Kasumi-1 (cell line): ENCODE measurements at regions not wholly inside any gene's neighbourhood (a gene's known extent, or its start where the extent isn't known, plus 50 kb on each side); places are given as distances from the start of the nearest gene placed in this dataset.

ENCODE experiments used
- DNase-seq, 2 experiments: peaks; one replicate each; lab custom pipeline; 2025; lab: John Stamatoyannopoulos, UW

DNA sequence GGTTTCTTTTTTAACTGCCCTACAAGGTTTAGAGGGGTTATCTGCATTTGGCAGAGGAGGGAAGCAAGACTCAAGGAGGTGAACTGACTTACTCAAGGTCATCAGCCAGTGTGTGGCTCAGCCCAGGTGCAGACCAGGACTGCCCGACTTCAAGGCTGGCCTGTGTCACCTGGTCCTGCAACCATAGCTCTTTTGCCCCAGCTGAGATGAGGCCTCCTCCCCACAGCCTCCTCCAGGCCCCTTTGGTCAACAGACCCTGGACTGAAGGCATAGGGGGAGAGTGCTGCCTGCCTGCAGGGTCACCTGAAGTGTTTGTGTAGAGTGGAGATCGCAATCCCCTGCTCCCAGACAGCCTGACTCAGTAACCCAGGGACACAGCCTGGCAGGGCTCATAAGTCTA lies 168.5 kb upstream of the GLI2 start:
- DNase-seq, result no peak

GRCh38 chr2:120568089-120568974 lies 167.3 kb upstream of the GLI2 start:
- no peak for DNase-seq

DNA sequence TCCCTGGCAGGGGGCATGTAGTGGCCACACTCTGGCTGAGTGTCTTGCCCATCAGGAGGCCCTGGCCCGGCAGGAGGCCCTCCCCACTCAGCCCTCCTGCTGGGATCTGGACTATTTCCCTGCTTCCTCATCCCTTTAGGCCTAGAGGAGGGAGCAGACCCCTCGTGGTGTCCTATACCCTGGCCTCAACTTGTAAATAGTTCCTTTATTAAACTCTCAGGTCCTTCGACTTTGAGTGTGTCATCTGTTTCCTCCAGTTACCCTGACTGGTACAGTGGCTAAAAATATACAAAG lies 166.7 kb upstream of the GLI2 start:
- DNase-seq, result no peak

DNA sequence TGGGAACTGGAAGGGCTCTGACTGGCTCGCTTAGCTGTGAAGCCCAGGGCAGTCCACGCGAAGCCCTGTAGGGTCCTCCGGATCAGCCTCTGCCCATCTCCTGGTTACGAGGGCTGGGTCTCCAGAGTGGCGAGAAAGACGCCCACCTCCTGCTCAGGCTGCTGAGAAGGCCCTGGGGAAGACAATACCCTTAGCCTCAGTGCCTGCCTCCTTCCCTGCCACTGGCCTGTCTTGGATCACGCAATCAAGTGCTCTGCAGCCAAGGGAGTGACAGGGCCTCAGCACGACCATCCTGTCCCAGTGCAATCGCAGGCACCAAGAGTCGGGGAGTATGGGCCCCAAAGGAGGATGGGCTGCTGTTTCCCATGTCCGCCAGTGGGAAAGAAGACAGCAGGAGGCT lies 165.7 kb upstream of the GLI2 start:
- no peak for DNase-seq

GRCh38 chr2:120570546-120570945 lies 165.1 kb upstream of the GLI2 start:
- no peak for DNase-seq

- no peak for DNase-seq
Measured at GRCh38 chr2:120571015-120571728, 164.5 kb upstream of the GLI2 start.

DNA sequence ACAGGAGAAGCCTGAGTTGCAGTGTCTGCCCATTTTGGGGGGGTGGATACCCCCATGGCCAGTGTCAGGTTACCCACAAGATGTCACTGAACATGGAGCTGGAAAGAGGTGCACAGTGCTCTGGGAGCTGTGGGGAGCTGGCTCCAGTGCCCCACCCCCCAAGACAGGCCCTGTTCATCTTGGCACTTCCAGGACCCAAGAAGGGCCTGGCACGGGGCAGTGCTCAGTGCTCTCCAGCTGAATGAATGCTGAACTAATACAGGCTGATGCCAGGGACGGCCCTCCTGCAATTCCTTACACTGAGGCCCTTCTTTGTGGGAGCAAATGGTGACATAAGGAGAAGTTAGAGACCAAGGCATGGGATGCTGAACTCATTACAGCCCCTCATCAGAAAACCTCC lies 163.4 kb upstream of the GLI2 start:
- DNase-seq, result no peak

GRCh38 chr2:120574620-120575019 lies 161.0 kb upstream of the GLI2 start:
- no peak for DNase-seq

- DNase-seq, result no peak
Measured at GRCh38 chr2:120575966-120576365, 159.7 kb upstream of the GLI2 start.

DNA sequence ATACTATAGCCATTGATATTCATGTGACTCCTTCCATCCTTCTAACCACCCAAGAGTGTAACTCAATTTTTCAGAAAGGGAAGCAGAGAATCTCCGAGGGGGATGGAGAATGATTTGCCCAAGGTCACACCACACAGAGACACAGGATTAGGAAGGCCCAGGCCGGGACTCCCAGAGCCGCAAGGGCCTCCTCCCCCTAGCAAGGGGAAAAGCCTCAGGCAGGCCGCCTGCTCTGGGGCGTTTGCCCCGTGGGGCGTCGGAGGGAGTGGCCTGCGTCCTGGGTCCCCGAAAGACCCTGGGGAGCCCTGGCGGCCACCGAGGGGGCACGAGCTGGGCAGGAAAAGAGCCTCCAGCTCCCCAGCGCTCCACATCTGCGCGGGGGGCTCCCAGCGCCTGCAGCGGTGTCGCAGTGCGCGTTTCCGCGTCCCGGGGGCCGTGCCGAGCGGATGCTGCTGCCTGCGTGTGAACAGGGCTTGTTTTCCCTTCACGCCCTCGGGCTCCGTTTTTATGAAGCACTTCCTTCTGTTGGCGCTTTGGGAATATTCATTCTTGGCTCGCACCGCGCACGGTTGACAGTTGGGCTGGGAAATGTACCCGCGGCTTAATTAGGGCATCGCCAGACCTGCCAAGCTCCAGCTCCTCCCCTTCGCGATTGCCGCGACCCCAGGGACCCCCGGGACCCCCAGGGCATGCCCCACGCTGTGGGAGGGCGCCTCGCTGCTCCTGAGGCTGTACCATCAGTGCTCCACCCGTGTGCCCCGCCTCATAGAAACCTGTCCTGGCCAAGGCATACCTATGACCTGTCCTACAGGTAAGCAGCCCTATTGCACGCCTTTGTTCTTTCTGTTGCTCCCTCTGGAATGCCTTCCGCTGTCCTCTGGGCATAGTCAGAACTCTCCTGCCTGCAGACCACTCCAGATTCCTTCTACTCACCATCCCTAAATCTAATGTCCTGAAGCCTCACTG lies 158.9 kb upstream of the GLI2 start:
- DNase-seq, result no peak

GRCh38 chr2:120577721-120578295 lies 157.9 kb upstream of the GLI2 start:
- DNase-seq, result no peak

GRCh38 chr2:120578576-120579352 lies 156.9 kb upstream of the GLI2 start:
- DNase-seq, result no peak

DNA sequence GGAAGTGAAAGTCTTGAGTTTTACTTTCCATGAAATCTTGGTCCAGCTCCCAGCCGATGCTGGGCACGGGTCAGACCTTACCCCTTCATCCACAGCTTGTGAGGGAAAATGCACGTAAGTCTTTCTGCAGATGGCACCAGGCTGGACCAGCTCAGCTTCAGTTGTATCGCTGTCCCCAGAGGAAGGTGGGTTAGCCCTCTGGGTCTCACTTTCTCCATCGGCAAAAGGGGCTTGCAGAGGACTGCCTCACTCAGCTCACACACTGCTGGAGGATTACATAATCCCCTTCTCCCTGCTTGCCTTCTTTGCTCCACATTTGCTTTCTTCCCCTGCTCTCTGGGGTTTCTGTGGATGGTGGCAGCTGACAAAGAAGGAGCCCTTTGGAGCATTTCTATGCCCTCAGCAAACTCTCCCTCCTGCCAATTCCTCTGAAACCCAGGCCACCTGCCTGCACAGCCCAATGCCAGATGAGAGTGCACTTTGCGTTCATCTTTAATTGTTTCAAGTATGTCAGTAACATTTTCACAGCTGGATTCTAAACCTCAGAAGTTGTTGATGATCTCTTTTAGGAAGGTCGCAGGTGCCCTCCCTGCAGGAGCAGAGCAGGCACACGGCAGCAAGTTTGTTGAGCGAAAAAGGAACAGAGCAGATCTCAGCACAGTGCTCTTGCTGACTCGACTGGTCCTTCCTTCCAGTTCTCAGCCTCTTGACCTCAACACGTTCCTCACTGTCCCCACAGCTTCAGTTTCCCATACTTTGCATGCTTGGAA lies 155.6 kb upstream of the GLI2 start:
- DNase-seq, result no peak

GRCh38 chr2:120580709-120581108 lies 155.0 kb upstream of the GLI2 start:
- DNase-seq, result no peak

- no peak for DNase-seq
Measured at GRCh38 chr2:120583121-120583520, 152.5 kb upstream of the GLI2 start.

- no peak for DNase-seq
Measured at GRCh38 chr2:120583851-120584570, 151.7 kb upstream of the GLI2 start.

- no peak for DNase-seq
Measured at GRCh38 chr2:120586507-120587278, 149.0 kb upstream of the GLI2 start.

DNA sequence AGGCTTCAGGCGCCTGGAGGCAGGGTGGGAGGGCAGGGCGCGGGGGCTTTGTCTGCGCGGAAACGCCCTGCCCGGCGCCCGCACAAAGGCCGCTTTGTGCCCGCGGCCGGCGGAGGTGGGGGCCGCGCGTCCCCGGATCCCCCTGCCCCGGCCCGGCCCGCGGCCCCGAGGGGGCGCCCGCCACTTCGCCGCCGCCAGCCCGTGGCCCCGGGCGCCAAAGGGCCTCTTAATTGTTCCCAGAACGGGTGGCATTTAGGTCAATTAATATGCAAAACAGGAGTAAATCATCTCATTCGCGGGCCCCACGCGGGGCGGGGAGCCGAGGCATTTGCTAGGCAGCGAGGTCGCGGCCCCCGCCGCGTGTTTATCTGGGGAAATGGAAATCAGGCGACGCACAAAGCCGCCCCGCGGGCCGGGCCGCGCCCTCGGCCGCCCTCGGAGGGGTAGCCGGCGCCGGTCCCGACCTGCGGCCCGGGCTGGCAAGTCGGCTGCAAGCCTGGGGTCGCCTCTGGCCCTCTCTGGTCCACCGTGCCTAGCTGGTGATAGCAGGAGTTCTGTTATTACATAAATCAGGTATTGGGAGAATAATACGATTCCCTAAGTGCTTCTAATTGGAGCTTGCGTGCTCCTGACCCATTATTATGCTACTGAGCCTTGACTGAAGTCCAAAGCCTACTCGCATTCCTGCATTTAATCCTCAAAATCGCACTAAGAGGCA lies 148.2 kb upstream of the GLI2 start:
- no peak for DNase-seq

DNA sequence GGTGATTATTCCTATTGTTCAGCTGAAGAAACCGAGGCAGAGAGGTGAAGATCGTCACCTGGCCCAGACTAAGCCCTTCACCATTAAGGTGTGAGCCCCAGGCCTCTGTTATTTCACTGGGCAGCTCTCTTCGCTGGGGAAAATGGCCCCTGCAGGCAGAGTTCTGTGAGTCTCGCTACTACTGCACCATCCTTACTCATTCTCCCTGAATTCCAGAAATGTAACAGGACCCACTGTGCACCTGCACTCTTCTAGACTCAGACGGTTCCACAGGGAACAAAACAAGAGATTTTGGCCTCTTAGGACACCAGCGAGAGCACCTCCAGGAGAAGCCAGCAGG lies 147.7 kb upstream of the GLI2 start:
- DNase-seq, result no peak
